Neural crest cell (in vitro differentiated cells): ENCODE measurements at regions not wholly inside any gene's neighbourhood (a gene's known extent, or its start where the extent isn't known, plus 50 kb on each side); places are given as distances from the start of the nearest gene placed in this dataset.

Source experiments
- DNase-seq: peaks from one replicate; pipeline ENCODE4 v3.0.0; 2021; ENCODE audit warnings: low read depth, mixed read lengths, low spot score
- H3K27ac Mint-ChIP-seq: one replicate; pipeline ENCODE4 v1.8.0; 2021; ENCODE audit warnings: mild to moderate bottlenecking, mixed read lengths; ENCODE audit not compliant: unreplicated experiment
- H3K27me3 Mint-ChIP-seq: 2 replicates; pipeline ENCODE4 v1.8.0; 2021; ENCODE audit warnings: low read depth, mild to moderate bottlenecking, mixed read lengths
- H3K36me3 Mint-ChIP-seq: 2 replicates; pipeline ENCODE4 v1.8.0; 2021; ENCODE audit warnings: low read depth, mild to moderate bottlenecking, mixed read lengths
- H3K4me1 Mint-ChIP-seq: 2 replicates; pipeline ENCODE4 v1.8.0; 2021; ENCODE audit warnings: mixed read lengths
- H3K4me3 Mint-ChIP-seq: one replicate; pipeline ENCODE4 v1.8.0; 2021; ENCODE audit warnings: mild to moderate bottlenecking, mixed read lengths
- H3K9me3 Mint-ChIP-seq: 2 replicates; pipeline ENCODE4 v1.8.0; 2021; ENCODE audit warnings: mixed read lengths
- CTCF ChIP-seq: fragments of 200-600 bp; sonication (generic); conservative IDR thresholded peaks from 2 replicates; pipeline ENCODE4 v1.5.0; 2021; ENCODE audit warnings: antibody characterized with exemption, mild to moderate bottlenecking

- Mint-ChIP-seq H3K9me3 (no peaks in the 10 kb centered on the region), H3K4me1 (peaks cover 33% of the 10 kb centered on the region), H3K4me3 (no peak overlapping the region), H3K27me3 (peaks cover 29% of the 10 kb centered on the region), H3K27ac (no peak overlapping the region), H3K36me3 (no peaks in the 10 kb centered on the region)
- no peak for TF ChIP-seq CTCF
- no peak for DNase-seq
Observed at GRCh38 chr11:134645576-134645975, 233.5 kb upstream of the B3GAT1 start.

- Mint-ChIP-seq H3K4me3 (no peak overlapping the region), H3K36me3 (no peaks in the 10 kb centered on the region), H3K27ac (no peak overlapping the region), H3K9me3 (no peaks in the 10 kb centered on the region), H3K4me1 (peaks cover 33% of the 10 kb centered on the region), H3K27me3 (peaks cover 29% of the 10 kb centered on the region)
- DNase-seq, result no peak
- no peak for TF ChIP-seq CTCF
Observed at GRCh38 chr11:134644476-134645456, 232.7 kb upstream of the B3GAT1 start.

GRCh38 chr11:134643115-134644012, 231.3 kb upstream of the B3GAT1 start:
- Mint-ChIP-seq H3K27ac (no peak overlapping the region), H3K36me3 (no peaks in the 10 kb centered on the region), H3K27me3 (peaks cover 30% of the 10 kb centered on the region), H3K9me3 (no peaks in the 10 kb centered on the region), H3K4me1 (peaks cover 33% of the 10 kb centered on the region), H3K4me3 (no peak overlapping the region)
- DNase-seq, result no peak
- no peak for TF ChIP-seq CTCF

- DNase-seq, result no peak
- Mint-ChIP-seq H3K36me3 (no peaks in the 10 kb centered on the region), H3K27me3 (peaks cover 30% of the 10 kb centered on the region), H3K4me3 (no peak overlapping the region), H3K9me3 (no peaks in the 10 kb centered on the region), H3K4me1 (peaks cover 30% of the 10 kb centered on the region), H3K27ac (no peak overlapping the region)
- no peak for TF ChIP-seq CTCF
Observed at GRCh38 chr11:134642206-134642605, 230.2 kb upstream of the B3GAT1 start.
